OCI-LY3 (cell line): ENCODE measurements at regions not wholly inside any gene's neighbourhood (a gene's known extent, or its start where the extent isn't known, plus 50 kb on each side); places are given as distances from the start of the nearest gene placed in this dataset.

ENCODE experiments used
- CTCF ChIP-seq: fragments of 200-600, 300-600 bp; sonication (generic); IDR thresholded peaks from 2 replicates; pipeline ENCODE4 v1.5.1; 2014; ENCODE audit warnings: antibody characterized with exemption, low read length, low read depth
- EZH2phosphoT487 ChIP-seq: fragments of 200-600 bp; shearing (Covaris generic); IDR thresholded peaks from 2 replicates; pipeline ENCODE4 v1.6.1; 2018; ENCODE audit warnings: antibody characterized with exemption, mixed run types, low read depth

- TF ChIP-seq CTCF (no peak), EZH2phosphoT487 (no peak)
Measured at GRCh38 chr11:34823197-34823596, 93.0 kb downstream of the APIP start.
